GM18505 (cell line): ENCODE measurements at regions not wholly inside any gene's neighbourhood (a gene's known extent, or its start where the extent isn't known, plus 50 kb on each side); places are given as distances from the start of the nearest gene placed in this dataset.

ENCODE experiments used
- ATAC-seq: cut with Tn5 transposase; IDR thresholded peaks from one replicate; pipeline ENCODE4 v1.9.1; 2021; ENCODE audit not compliant: unreplicated experiment
- POLR2A ChIP-seq: IDR thresholded peaks from 4 replicates; pipeline ENCODE4 v1.6.1; 2011; ENCODE audit warnings: borderline replicate concordance; ENCODE audit not compliant: insufficient read depth, insufficient read length; ENCODE audit errors: extremely low read depth

GRCh38 chr10:58971211-58971610, 205.2 kb upstream of the PHYHIPL start:
- no peak for ATAC-seq
- no peak for TF ChIP-seq POLR2A

GRCh38 chr10:58971796-58972491, 204.5 kb upstream of the PHYHIPL start:
- ATAC-seq = no peak
- no peak for TF ChIP-seq POLR2A

GRCh38 chr10:58972576-58973234, 203.7 kb upstream of the PHYHIPL start:
- no peak for TF ChIP-seq POLR2A
- no peak for ATAC-seq

- no peak for ATAC-seq
- no peak for TF ChIP-seq POLR2A
Observed at GRCh38 chr10:58973235-58973595, 203.2 kb upstream of the PHYHIPL start.

GRCh38 chr10:58976254-58976653, 200.2 kb upstream of the PHYHIPL start:
- no peak for TF ChIP-seq POLR2A
- ATAC-seq = no peak

DNA sequence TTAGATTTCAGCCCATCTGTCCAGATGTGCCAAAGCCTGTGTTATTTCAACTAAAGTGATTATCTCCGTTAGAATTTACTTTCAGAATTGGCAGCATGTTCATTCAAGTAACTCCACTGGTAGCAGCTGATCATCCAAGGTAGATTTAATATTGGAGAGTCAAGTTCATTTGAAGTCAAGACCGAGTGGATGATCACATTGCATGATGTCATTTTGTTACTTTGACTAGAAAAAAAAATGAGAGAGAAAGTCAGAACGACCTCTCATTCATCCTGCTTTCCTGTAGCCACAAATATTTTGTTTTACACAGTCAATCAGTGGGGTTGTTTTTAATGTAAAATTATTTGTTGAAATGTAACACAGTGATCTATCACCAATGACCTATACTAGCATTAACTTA, 196.7 kb upstream of the PHYHIPL start:
- ATAC-seq = no peak
- no peak for TF ChIP-seq POLR2A

DNA sequence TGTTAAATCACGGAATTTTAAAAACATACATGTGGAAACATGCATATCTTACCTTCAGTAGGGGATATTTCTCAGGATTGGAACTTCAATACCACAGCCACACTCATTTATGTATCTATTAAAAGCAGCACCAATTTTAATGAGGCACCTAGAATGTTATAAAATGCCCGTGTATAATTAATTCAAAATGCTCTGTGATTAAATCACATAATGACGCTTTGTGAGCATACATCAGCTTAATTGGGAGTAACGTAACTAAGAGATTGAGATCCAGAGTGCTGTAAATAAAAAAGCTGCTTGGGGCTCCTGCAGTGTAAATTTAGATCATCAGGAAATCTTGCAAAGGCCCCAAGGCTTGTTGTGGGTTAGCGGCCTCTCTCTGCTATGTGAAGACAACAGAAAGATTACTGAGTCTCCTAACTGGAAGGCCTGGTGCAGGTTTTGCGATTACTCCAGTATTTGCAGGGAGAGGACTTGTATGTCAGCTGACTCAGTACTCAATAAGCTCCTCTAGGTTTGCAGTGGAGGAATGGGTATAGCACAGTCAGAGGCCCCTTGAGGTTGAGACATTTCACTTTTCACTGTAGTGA, 195.5 kb upstream of the PHYHIPL start:
- no peak for TF ChIP-seq POLR2A
- ATAC-seq = no peak

- no peak for TF ChIP-seq POLR2A
- no peak for ATAC-seq
Observed at GRCh38 chr10:58981846-58982245, 194.6 kb upstream of the PHYHIPL start.

DNA sequence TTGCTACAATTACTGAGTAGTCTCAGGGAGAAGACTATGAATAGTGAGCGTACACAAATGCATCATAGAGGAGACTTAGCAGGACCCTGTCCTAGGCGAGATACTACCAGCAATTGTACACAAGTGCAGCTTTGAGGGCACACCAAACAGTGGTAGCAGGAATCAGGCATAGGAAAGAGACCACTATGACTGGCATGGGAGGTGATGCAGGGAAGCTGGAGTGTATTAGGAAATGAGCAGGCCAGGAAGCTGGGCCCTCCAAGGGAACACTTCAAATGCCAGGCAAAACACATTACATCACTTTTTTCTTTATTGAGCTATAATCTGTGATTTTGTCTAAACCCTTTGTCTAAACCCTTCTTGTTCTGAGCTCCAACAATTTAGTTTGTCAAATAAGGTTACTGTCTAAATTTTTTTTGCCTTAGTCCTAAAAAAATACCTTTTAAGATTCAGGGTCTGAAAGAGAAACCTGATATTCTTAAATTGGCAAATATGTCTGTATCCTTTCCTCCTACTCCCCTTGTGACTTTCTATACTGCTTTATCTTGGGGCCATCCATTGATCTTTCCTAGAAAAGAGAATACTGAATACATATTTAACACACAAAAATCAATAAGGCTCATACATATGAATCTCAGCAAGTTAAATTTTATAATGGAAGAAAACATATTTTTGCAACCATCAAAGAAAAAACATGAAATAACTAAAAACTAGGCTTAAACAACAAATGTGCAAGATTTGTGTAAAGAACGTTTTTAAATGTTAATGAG, 193.8 kb upstream of the PHYHIPL start:
- no peak for TF ChIP-seq POLR2A
- no peak for ATAC-seq

- no peak for ATAC-seq
- no peak for TF ChIP-seq POLR2A
Observed at GRCh38 chr10:58985216-58985615, 191.2 kb upstream of the PHYHIPL start.

- no peak for TF ChIP-seq POLR2A
- no peak for ATAC-seq
Observed at GRCh38 chr10:58989486-58990039, 186.9 kb upstream of the PHYHIPL start.

DNA sequence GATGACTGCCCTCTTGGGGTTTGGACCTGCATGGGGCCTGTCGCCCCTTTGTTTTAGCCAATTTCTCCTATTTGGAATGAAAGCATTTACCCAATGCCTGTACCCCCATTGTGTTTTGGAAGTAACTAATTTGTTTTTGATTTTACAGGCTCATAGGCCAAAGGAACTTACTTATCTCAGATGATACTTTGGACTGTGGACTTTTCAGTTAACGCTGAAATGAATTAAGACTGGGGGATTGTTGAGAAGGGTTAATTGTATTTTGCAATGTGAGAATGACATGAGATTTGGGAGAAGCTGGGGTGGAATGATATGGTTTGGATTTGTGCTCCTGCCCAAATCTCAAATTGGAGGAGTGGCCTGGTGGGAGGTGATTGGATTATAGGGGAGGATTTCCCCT, 185.8 kb upstream of the PHYHIPL start:
- no peak for ATAC-seq
- no peak for TF ChIP-seq POLR2A

DNA sequence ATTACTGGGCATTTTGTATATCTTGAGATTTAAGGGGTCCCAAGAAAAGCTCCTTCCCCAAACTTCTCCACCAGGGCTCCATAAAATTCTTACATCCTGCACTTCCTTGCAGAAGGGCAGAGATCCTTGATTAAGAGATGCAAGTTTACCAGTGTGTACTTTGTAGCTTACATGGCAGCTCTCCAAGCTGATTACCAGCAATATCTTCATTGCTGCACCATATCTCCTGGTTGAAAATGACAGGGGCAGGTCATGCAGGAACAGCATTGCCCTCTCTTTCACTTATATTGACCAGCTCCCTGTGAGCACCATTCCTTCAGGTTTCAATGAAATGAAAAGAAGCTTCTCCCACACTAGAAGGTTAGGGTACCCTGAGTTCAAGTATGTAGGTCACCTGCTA, 184.6 kb upstream of the PHYHIPL start:
- no peak for ATAC-seq
- no peak for TF ChIP-seq POLR2A
